ENCODE measurements at regions not wholly inside any gene's neighbourhood (a gene's known extent, or its start where the extent isn't known, plus 50 kb on each side); places are given as distances from the start of the nearest gene placed in this dataset.

DNA sequence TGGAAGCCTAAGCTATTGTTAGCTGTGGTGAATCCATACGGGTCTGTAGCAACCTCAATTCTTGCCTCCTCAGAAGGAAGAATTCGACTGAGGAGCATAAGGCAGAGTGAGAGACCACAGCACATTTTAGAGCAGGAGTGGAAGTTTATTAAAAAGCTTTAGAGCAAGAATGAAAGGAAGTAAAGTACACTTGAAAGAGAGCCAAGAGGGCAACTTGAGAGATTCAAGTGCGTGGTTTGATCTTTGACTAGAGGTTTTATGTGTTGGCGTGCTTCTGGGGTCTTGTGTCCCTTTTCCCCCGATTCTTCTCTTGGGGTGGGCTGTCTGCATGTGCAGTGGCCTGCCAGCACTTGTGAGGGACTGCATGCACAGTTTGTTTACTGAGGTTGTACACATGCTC is 880.6 kb upstream of the INTU start:
- TF ChIP-seq EP300 (IDR thresholded peaks at IDR 0.05; ENCODE audit: borderline replicate concordance in 1 of 2, control insufficient read depth in 1 of 2, low read depth in 2 of 2, low read length in 2 of 2) (no peak), CREB1 (IDR thresholded peaks at IDR 0.05; ENCODE audit: low read depth) (no peak), POLR2A (IDR thresholded peaks at IDR 0.05; ENCODE audit: low read depth, low read length) (no peak), JUNB (IDR thresholded peaks at IDR 0.05) (no peak), SREBF1 (IDR thresholded peaks at IDR 0.05; ENCODE audit: low read length) (no peak), CHD4 (IDR thresholded peaks at IDR 0.05) (no peak), ATF7 (IDR thresholded peaks at IDR 0.05; ENCODE audit: low read depth) (no peak), REST (IDR thresholded peaks at IDR 0.05; ENCODE audit: low read depth, low read length) (no peak), ASH2L (IDR thresholded peaks at IDR 0.05; ENCODE audit: borderline replicate concordance, low read depth) (no peak), CTCF (IDR thresholded peaks at IDR 0.05 in 2 of 3, conservative IDR thresholded peaks at IDR 0.05 in 1 of 3; ENCODE audit: control insufficient read depth in 2 of 3, extremely low read depth in 1 of 3, insufficient read depth in 1 of 3, low read depth in 3 of 3, low read length in 3 of 3) (no peak), GABPA (IDR thresholded peaks at IDR 0.05; ENCODE audit: low read depth) (no peak)
- TF ChIP-seq, protein P1, sequence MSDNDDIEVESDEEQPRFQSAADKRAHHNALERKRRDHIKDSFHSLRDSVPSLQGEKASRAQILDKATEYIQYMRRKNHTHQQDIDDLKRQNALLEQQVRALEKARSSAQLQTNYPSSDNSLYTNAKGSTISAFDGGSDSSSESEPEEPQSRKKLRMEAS (IDR thresholded peaks at IDR 0.05; ENCODE audit: low read depth, low read length), result no peak
